ENCODE measurements at regions not wholly inside any gene's neighbourhood (a gene's known extent, or its start where the extent isn't known, plus 50 kb on each side); places are given as distances from the start of the nearest gene placed in this dataset.

DNA sequence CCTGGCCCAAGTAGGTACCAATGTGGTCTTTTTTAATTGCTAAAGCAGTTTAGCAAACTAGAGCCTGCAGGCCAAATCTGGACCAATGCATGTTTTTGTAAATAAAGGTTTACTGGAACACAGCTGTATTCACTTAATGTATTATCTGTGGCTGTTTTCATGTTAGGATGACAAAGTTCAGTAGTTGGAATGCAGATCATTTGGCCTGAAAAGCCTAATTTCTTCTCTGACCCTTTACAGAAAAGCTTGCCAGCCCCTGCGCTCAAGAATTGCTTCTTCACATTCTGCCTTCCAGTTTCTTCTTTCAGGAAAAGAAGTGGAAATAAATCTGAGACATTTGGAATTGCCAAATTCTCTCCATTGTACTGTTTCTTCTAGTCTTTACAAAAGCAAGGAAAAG lies 90.0 kb upstream of the MC3R start:
- Histone ChIP-seq H3K36me3 (replicated peaks; ENCODE audit: insufficient read depth, low read length) (no peaks in the 10 kb centered on the region), H3K9me3 (replicated peaks; ENCODE audit: insufficient read depth, low read length) (no peaks in the 10 kb centered on the region), H3K4me1 (ENCODE audit: low read length) (no peaks in the 10 kb centered on the region), H3K4me3 (ENCODE audit: low read length) (no peak overlapping the region), H3K27me3 (replicated peaks; ENCODE audit: insufficient read depth, low read length) (no peaks in the 10 kb centered on the region), H3K4me2 (ENCODE audit: low read depth, low read length) (no peak overlapping the region), H3F3A (ENCODE audit: insufficient read depth, low read length) (no peaks in the 10 kb centered on the region), H3K9ac (ENCODE audit: low read length) (no peak overlapping the region), H3K9me2 (replicated peaks; ENCODE audit: insufficient read depth, low read length) (no peaks in the 10 kb centered on the region), H3K27ac (ENCODE audit: low read length) (no peak overlapping the region), H3K79me2 (ENCODE audit: low read length) (no peaks in the 10 kb centered on the region), H4K20me1 (ENCODE audit: insufficient read depth, low read length) (no peaks in the 10 kb centered on the region), H2AFZ (ENCODE audit: low read length) (no peak overlapping the region)
- DNase-seq = no peak
- TF ChIP-seq EZH2 (optimal IDR thresholded peaks at IDR 0.05; ENCODE audit: low read depth, low read length) (no peak), EZH2phosphoT487 (IDR thresholded peaks at IDR 0.05; ENCODE audit: low read length) (no peak)
- TF ChIP-seq, protein P1, sequence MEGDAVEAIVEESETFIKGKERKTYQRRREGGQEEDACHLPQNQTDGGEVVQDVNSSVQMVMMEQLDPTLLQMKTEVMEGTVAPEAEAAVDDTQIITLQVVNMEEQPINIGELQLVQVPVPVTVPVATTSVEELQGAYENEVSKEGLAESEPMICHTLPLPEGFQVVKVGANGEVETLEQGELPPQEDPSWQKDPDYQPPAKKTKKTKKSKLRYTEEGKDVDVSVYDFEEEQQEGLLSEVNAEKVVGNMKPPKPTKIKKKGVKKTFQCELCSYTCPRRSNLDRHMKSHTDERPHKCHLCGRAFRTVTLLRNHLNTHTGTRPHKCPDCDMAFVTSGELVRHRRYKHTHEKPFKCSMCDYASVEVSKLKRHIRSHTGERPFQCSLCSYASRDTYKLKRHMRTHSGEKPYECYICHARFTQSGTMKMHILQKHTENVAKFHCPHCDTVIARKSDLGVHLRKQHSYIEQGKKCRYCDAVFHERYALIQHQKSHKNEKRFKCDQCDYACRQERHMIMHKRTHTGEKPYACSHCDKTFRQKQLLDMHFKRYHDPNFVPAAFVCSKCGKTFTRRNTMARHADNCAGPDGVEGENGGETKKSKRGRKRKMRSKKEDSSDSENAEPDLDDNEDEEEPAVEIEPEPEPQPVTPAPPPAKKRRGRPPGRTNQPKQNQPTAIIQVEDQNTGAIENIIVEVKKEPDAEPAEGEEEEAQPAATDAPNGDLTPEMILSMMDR (IDR thresholded peaks at IDR 0.05; ENCODE audit: low read length) = no peak

DNA sequence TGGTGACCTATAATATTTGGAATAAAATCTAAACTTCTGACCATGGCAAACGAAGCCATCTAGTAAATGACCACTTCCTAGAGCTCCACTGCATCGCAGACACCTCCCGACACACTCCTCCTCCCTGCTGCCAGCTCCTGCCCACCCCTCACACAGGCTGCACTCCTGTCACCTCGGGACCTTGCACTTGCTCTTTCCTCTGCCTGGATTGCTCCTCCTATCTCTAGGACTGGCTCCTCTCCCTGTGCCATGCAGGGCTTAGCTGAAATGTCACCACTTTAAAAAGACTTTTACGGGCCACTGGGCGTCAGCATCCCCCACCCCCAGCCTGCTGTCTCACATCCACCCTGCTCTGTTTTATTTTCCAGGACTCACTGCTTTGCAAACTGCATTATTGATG lies 87.6 kb upstream of the MC3R start:
- no peaks in the 10 kb centered on the region for H3K4me1 ChIP-seq (ENCODE audit: low read length)
- H3K4me3 ChIP-seq (ENCODE audit: low read length) = no peak overlapping the region
- no peak for DNase-seq
- H3K9ac ChIP-seq (ENCODE audit: low read length) = no peak overlapping the region
- H3K9me2 ChIP-seq (replicated peaks; ENCODE audit: insufficient read depth, low read length) = no peaks in the 10 kb centered on the region
- no peaks in the 10 kb centered on the region for H3K36me3 ChIP-seq (replicated peaks; ENCODE audit: insufficient read depth, low read length)
- no peak overlapping the region for H2AFZ ChIP-seq (ENCODE audit: low read length)
- H3K79me2 ChIP-seq (ENCODE audit: low read length) = no peaks in the 10 kb centered on the region
- no peak overlapping the region for H3K27ac ChIP-seq (ENCODE audit: low read length)
- TF ChIP-seq, protein P1 (IDR thresholded peaks at IDR 0.05; ENCODE audit: low read length) = no peak
- TF ChIP-seq EZH2phosphoT487 (IDR thresholded peaks at IDR 0.05; ENCODE audit: low read length) (no peak), EZH2 (optimal IDR thresholded peaks at IDR 0.05; ENCODE audit: low read depth, low read length) (no peak)
- no peaks in the 10 kb centered on the region for H3K27me3 ChIP-seq (replicated peaks; ENCODE audit: insufficient read depth, low read length)
- H4K20me1 ChIP-seq (ENCODE audit: insufficient read depth, low read length) = no peaks in the 10 kb centered on the region
- no peaks in the 10 kb centered on the region for H3K9me3 ChIP-seq (replicated peaks; ENCODE audit: insufficient read depth, low read length)
- no peaks in the 10 kb centered on the region for H3F3A ChIP-seq (ENCODE audit: insufficient read depth, low read length)
- no peak overlapping the region for H3K4me2 ChIP-seq (ENCODE audit: low read depth, low read length)

DNA sequence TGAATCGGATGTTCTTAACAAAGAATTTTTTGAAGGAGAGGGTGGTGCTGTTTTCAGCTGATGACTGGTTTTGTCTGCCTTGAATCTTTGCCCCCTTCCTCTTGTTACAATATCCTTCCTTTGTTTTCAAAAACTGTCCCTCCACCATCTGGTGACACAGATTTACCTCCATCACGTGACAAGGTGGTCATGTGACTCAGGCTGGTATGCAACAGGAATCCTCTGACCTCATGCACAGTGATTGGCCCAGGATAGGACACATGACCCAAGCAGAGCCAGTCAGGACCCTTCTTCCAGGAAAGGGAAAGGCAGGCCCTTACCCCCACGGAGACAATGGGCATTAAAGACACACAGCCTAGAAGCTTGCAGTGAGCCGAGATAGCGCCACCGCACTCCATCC lies 84.7 kb upstream of the MC3R start:
- Histone ChIP-seq H3K4me3 (ENCODE audit: low read length) (no peak overlapping the region), H3K9ac (ENCODE audit: low read length) (no peak overlapping the region), H3K4me2 (ENCODE audit: low read depth, low read length) (no peak overlapping the region), H4K20me1 (ENCODE audit: insufficient read depth, low read length) (no peaks in the 10 kb centered on the region), H3F3A (ENCODE audit: insufficient read depth, low read length) (no peaks in the 10 kb centered on the region), H3K27ac (ENCODE audit: low read length) (no peak overlapping the region), H3K4me1 (ENCODE audit: low read length) (no peaks in the 10 kb centered on the region), H3K9me3 (replicated peaks; ENCODE audit: insufficient read depth, low read length) (no peaks in the 10 kb centered on the region), H2AFZ (ENCODE audit: low read length) (no peak overlapping the region), H3K9me2 (replicated peaks; ENCODE audit: insufficient read depth, low read length) (no peaks in the 10 kb centered on the region), H3K79me2 (ENCODE audit: low read length) (no peaks in the 10 kb centered on the region), H3K27me3 (replicated peaks; ENCODE audit: insufficient read depth, low read length) (no peaks in the 10 kb centered on the region), H3K36me3 (replicated peaks; ENCODE audit: insufficient read depth, low read length) (no peaks in the 10 kb centered on the region)
- no peak for DNase-seq
- TF ChIP-seq EZH2 (optimal IDR thresholded peaks at IDR 0.05; ENCODE audit: low read depth, low read length) (no peak), EZH2phosphoT487 (IDR thresholded peaks at IDR 0.05; ENCODE audit: low read length) (no peak)
- TF ChIP-seq, protein P1 (IDR thresholded peaks at IDR 0.05; ENCODE audit: low read length) = no peak
